H1 (cell line): ENCODE measurements at regions not wholly inside any gene's neighbourhood (a gene's known extent, or its start where the extent isn't known, plus 50 kb on each side); places are given as distances from the start of the nearest gene placed in this dataset.

Experiments
- CTCF ChIA-PET: fragments of 300-600 bp; sonication (Branson Sonifier 250); formaldehyde crosslinking; loops from one replicate; lab custom pipeline; 2021; ENCODE audit not compliant: partially characterized antibody; lab: Charles Lee
- POLR2A ChIA-PET: fragments of 300-600 bp; sonication (Branson Sonifier 250); formaldehyde crosslinking; loops from one replicate; lab custom pipeline; 2021; ENCODE audit warnings: inconsistent platforms; ENCODE audit not compliant: partially characterized antibody; lab: Charles Lee
- DNase-seq, 2 experiments: peaks; one replicate each; pipeline versions ENCODE4 v3.0.0 to v3.0.0-alpha.2; 2010 to 2022; ENCODE audit warnings: low spot score in 2 of 2, low read depth in 1 of 2, mixed read lengths in 1 of 2
- FAIRE-seq: peaks from 2 replicates; lab custom pipeline; 2011; peaks lifted over from hg19 to GRCh38; lab: Jason Lieb, UNC
- H2AFZ ChIP-seq: 2 replicates; pipeline ENCODE4 v1.8.1; 2012; ENCODE audit warnings: low read length, inconsistent platforms
- H2AK5ac ChIP-seq: 2 replicates; pipeline ENCODE4 v1.6.1; 2013; ENCODE audit warnings: low read depth, low read length
- H2BK120ac ChIP-seq: replicated peaks from 2 replicates; pipeline ENCODE3; 2013; ENCODE audit warnings: low read depth, low read length, inconsistent platforms
- H2BK12ac ChIP-seq: 2 replicates; pipeline ENCODE4 v1.6.1; 2013; ENCODE audit warnings: low read depth, low read length
- H2BK15ac ChIP-seq: 2 replicates; pipeline ENCODE4 v1.6.1; 2013; ENCODE audit warnings: low read length
- H2BK20ac ChIP-seq: 2 replicates; pipeline ENCODE4 v1.6.1; 2013; ENCODE audit warnings: low read length
- H2BK5ac ChIP-seq: 2 replicates; pipeline ENCODE4 v1.6.1; 2013; ENCODE audit warnings: low read depth, low read length
- H3K14ac ChIP-seq: 2 replicates; pipeline ENCODE4 v1.6.1; 2013; ENCODE audit warnings: inconsistent platforms; ENCODE audit not compliant: insufficient read length
- H3K18ac ChIP-seq: 2 replicates; pipeline ENCODE4 v1.6.1; 2013; ENCODE audit warnings: low read length; ENCODE audit errors: extremely low read depth
- H3K23ac ChIP-seq: 2 replicates; pipeline ENCODE4 v1.6.1; 2013; ENCODE audit warnings: inconsistent platforms; ENCODE audit not compliant: insufficient read length
- H3K23me2 ChIP-seq: 2 replicates; pipeline ENCODE4 v1.6.1; 2013; ENCODE audit warnings: low read depth, low read length
- H3K27ac ChIP-seq: 2 replicates; pipeline ENCODE4 v1.6.1; 2011; ENCODE audit warnings: low read depth, low read length, inconsistent platforms
- H3K27me3 ChIP-seq, 4 experiments: replicated peaks in 1 of 4; 1 replicate in 1 of 4; 2 replicates in 3 of 4; pipeline versions ENCODE4 v1.6.1 to v1.8.1; 2011 to 2013; ENCODE audit warnings: low read length in 3 of 4, mild to moderate bottlenecking in 3 of 4, inconsistent platforms in 2 of 4, mixed read lengths in 2 of 4, moderate library complexity in 1 of 4; ENCODE audit not compliant: control insufficient read depth in 3 of 4, insufficient read depth in 3 of 4; ENCODE audit errors: extremely low read depth in 1 of 4
- H3K36me3 ChIP-seq, 4 experiments: 2 replicates each; pipeline versions ENCODE4 v1.6.1 to v1.8.1; 2011 to 2013; ENCODE audit warnings: mild to moderate bottlenecking in 4 of 4, low read length in 3 of 4, moderate library complexity in 2 of 4, control low read depth in 1 of 4, inconsistent platforms in 1 of 4; ENCODE audit not compliant: insufficient read depth in 4 of 4, control insufficient read depth in 2 of 4
- H3K4ac ChIP-seq: replicated peaks from 2 replicates; pipeline ENCODE3; 2013; ENCODE audit warnings: low read length, low read depth, mixed read lengths, inconsistent platforms; ENCODE audit not compliant: insufficient read length
- H3K4me1 ChIP-seq, 4 experiments: replicated peaks in 1 of 4; 1 replicate in 1 of 4; 2 replicates in 3 of 4; pipeline versions ENCODE4 v1.6.1 to v1.8.1; 2011 to 2013; ENCODE audit warnings: low read length in 3 of 4, inconsistent platforms in 2 of 4, mixed read lengths in 1 of 4; ENCODE audit not compliant: insufficient read depth in 4 of 4, control insufficient read depth in 3 of 4
- H3K4me2 ChIP-seq, 2 experiments: 2 replicates each; pipeline versions ENCODE4 v1.6.1 to v1.8.1; 2011 to 2013; ENCODE audit warnings: low read depth in 2 of 2, low read length in 2 of 2, control low read depth in 1 of 2, inconsistent platforms in 1 of 2, mild to moderate bottlenecking in 1 of 2; ENCODE audit not compliant: insufficient read depth in 1 of 2
- H3K4me3 ChIP-seq, 4 experiments: fragments of 200-600, 300-600 bp in 1 of 4; sonication (generic), shearing (Covaris generic), sonication (Bioruptor Twin) in 1 of 4; 2 replicates each; pipeline versions ENCODE4 v1.5.1 to v1.8.1; 2011 to 2016; ENCODE audit warnings: low read length in 4 of 4, low read depth in 3 of 4, control low read depth in 2 of 4, inconsistent platforms in 2 of 4, mild to moderate bottlenecking in 2 of 4, mixed read lengths in 1 of 4, moderate library complexity in 1 of 4; ENCODE audit not compliant: insufficient read depth in 2 of 4; ENCODE audit errors: extremely low read depth in 1 of 4
- H3K56ac ChIP-seq: replicated peaks from 2 replicates; pipeline ENCODE3; 2013; ENCODE audit warnings: low read depth, mild to moderate bottlenecking, mixed read lengths, low read length, inconsistent platforms; ENCODE audit not compliant: insufficient read length
- H3K79me1 ChIP-seq: 2 replicates; pipeline ENCODE4 v1.6.1; 2013; ENCODE audit warnings: low read depth, low read length, control low read depth
- H3K79me2 ChIP-seq, 2 experiments: 2 replicates each; pipeline versions ENCODE4 v1.6.1 to v1.8.1; 2012 to 2013; ENCODE audit warnings: low read length in 2 of 2, mild to moderate bottlenecking in 2 of 2, inconsistent platforms in 1 of 2; ENCODE audit not compliant: insufficient read depth in 2 of 2, control insufficient read depth in 1 of 2
- H3K9ac ChIP-seq, 4 experiments: replicated peaks in 1 of 4; 1 replicate in 1 of 4; 2 replicates in 3 of 4; pipeline versions ENCODE4 v1.6.1 to v1.8.1; 2011 to 2013; ENCODE audit warnings: low read depth in 3 of 4, low read length in 3 of 4, control low read depth in 2 of 4, mild to moderate bottlenecking in 2 of 4, moderate library complexity in 2 of 4, inconsistent platforms in 1 of 4; ENCODE audit errors: extremely low read depth in 1 of 4
- H3K9me3 ChIP-seq, 2 experiments: 2 replicates each; pipeline versions ENCODE4 v1.6.1 to v1.8.1; 2012 to 2013; ENCODE audit warnings: mild to moderate bottlenecking in 2 of 2, moderate library complexity in 2 of 2, control low read depth in 1 of 2, inconsistent platforms in 1 of 2, low read depth in 1 of 2, low read length in 1 of 2, mixed read lengths in 1 of 2; ENCODE audit not compliant: insufficient read depth in 2 of 2
- H4K20me1 ChIP-seq, 2 experiments: replicated peaks in 1 of 2; 2 replicates each; pipeline versions ENCODE3 to v1.8.1; 2011 to 2013; ENCODE audit warnings: inconsistent platforms in 2 of 2, low read length in 2 of 2, mild to moderate bottlenecking in 1 of 2; ENCODE audit not compliant: insufficient read depth in 2 of 2, control insufficient read depth in 1 of 2
- H4K5ac ChIP-seq: 2 replicates; pipeline ENCODE4 v1.6.1; 2013; ENCODE audit warnings: low read length, low read depth, mixed read lengths, inconsistent platforms; ENCODE audit not compliant: insufficient read length
- H4K8ac ChIP-seq: 2 replicates; pipeline ENCODE4 v1.8.0; 2013; ENCODE audit warnings: mild to moderate bottlenecking, moderate library complexity, low read length, inconsistent platforms; ENCODE audit not compliant: insufficient read depth; ENCODE audit errors: extremely low read depth
- H4K91ac ChIP-seq: replicated peaks from 2 replicates; pipeline ENCODE3; 2013; ENCODE audit warnings: low read length, mixed read lengths, inconsistent platforms; ENCODE audit not compliant: insufficient read length
- CREB1 ChIP-seq: IDR thresholded peaks from 2 replicates; pipeline ENCODE4 v1.6.1; 2012; ENCODE audit warnings: inconsistent platforms
- EP300 ChIP-seq, 2 experiments: IDR thresholded peaks; 1 replicate in 1 of 2; 2 replicates in 1 of 2; pipeline ENCODE4 v1.6.1; 2011 to 2012; ENCODE audit warnings: low read depth in 2 of 2, low read length in 2 of 2, mild to moderate bottlenecking in 2 of 2, borderline replicate concordance in 1 of 2, inconsistent platforms in 1 of 2, moderate library complexity in 1 of 2
- WGBS, 2 experiments: shearing (Covaris generic) in 1 of 2; methylation state at CpG; one replicate each; pipeline versions ENCODE4 v1.1.6 to v1.1.7; 2013 to 2015; ENCODE audit warnings: low lambda C conversion rate in 2 of 2, mixed read lengths in 2 of 2, inconsistent platforms in 1 of 2, low coverage in 1 of 2, missing lambda C conversion rate in 1 of 2; ENCODE audit not compliant: insufficient replicate concordance in 2 of 2, insufficient coverage in 1 of 2, insufficient read length in 1 of 2; ENCODE audit errors: extremely low coverage in 1 of 2, missing lambda C conversion rate in 1 of 2; 5-methylcytosine and 5-hydroxymethylcytosine counted together

DNA sequence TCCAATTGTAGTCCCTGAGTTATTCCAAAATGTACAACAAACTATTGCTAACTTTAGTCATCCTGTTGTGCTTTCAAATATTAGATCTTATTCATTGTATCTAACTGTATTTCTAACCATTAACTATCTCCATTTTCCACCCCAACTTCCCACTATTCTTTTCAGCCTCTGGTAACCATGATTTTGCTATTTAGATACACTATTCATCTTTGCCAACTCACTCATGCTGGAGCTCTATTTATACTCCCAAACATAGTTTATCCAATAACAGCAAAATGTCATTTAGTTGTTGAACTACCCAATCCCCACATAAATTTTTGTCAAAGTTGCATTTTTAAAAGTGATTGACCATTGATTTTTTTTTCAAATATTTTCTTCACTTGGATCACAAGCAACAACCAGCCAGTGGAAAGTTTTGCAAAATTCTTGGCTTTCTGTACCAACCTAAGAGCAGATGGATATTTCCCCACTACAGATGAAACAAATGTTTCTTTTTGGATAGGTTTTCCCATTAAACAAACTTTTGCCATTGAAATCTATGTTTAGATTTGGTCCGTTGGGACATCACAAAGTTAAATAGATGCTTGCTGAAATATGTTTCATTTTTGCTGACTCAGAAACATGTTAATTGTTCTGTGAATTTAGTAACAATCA is 866.0 kb downstream of the LTN1 start:
- no peak for FAIRE-seq
- TF ChIP-seq CREB1 (no peak), EP300 (IDR thresholded peaks at IDR 0.05; ENCODE audit: borderline replicate concordance in 1 of 2, low read depth in 2 of 2, low read length in 2 of 2) (no peak)

More for the DNA sequence above, 866.0 kb downstream of the LTN1 start:
- WGBS, 2 experiments = 89% methylated on average over 1 of the region's 1 CpG; no CpG with 5 or more reads in 1 of the 2 experiments
- Histone ChIP-seq H3K4ac (no peak overlapping the region), H3K18ac (no peak overlapping the region), H3K23me2 (no peaks in the 10 kb centered on the region), H3K27me3 (no peaks in the 10 kb centered on the region), H2BK5ac (no peak overlapping the region), H3K79me1 (no peaks in the 10 kb centered on the region), H4K20me1 (no peaks in the 10 kb centered on the region), H3K56ac (no peak overlapping the region), H3K14ac (no peak overlapping the region), H4K5ac (no peak overlapping the region), H4K91ac (no peak overlapping the region), H3K9me3 (peaks cover 13 to 14% of the 10 kb centered on the region in 2 experiments; a peak in 2 of 4 replicates), H3K27ac (no peak overlapping the region), H3K4me2 (no peak overlapping the region), H3K4me3 (no peak overlapping the region), H2BK20ac (no peak overlapping the region), H3K9ac (no peak overlapping the region), H2BK15ac (no peak overlapping the region), H3K79me2 (no peaks in the 10 kb centered on the region), H3K23ac (no peak overlapping the region), H2AK5ac (no peak overlapping the region), H2BK12ac (no peak overlapping the region), H2AFZ (no peak overlapping the region), H3K4me1 (no peaks in the 10 kb centered on the region), H2BK120ac (no peak overlapping the region), H4K8ac (no peak overlapping the region), H3K36me3 (no peaks in the 10 kb centered on the region)
- ChIA-PET CTCF (no interaction called here), POLR2A (no interaction called here)
- DNase-seq = no peak
